ENCODE measurements at regions not wholly inside any gene's neighbourhood (a gene's known extent, or its start where the extent isn't known, plus 50 kb on each side); places are given as distances from the start of the nearest gene placed in this dataset.
"Not testable (repeated sequence)": the region's sequence is repeated elsewhere in the genome, so short reads cannot be mapped to it uniquely, and the experiment has no call there.

DNA sequence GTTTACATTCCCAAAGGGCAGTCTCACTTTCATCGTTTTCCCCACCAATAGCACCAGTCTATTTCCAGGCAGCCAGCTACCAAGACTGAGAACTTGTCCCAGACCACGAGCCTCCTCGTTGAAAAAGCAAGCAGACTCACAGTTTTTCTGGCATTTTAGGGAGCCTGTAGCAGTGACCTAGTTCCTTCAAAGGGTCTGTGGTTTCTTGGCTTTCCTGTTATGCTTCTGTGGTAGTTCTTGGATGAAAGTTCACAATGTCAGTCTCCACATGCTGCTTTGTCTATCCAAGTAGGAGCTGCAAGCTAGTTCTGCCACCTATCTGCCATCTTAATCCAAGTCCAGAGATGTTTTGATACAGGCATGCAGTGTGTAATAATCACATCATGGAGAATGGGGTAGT is 151.6 kb upstream of the ZC4H2 start:
- DNase-seq (ENCODE audit: low read depth), result no peak
- TF ChIP-seq, protein P1, sequence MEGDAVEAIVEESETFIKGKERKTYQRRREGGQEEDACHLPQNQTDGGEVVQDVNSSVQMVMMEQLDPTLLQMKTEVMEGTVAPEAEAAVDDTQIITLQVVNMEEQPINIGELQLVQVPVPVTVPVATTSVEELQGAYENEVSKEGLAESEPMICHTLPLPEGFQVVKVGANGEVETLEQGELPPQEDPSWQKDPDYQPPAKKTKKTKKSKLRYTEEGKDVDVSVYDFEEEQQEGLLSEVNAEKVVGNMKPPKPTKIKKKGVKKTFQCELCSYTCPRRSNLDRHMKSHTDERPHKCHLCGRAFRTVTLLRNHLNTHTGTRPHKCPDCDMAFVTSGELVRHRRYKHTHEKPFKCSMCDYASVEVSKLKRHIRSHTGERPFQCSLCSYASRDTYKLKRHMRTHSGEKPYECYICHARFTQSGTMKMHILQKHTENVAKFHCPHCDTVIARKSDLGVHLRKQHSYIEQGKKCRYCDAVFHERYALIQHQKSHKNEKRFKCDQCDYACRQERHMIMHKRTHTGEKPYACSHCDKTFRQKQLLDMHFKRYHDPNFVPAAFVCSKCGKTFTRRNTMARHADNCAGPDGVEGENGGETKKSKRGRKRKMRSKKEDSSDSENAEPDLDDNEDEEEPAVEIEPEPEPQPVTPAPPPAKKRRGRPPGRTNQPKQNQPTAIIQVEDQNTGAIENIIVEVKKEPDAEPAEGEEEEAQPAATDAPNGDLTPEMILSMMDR (IDR thresholded peaks at IDR 0.05; ENCODE audit: control insufficient read depth, insufficient read depth, low read depth, low read length, missing control alignments), result no peak
- H3K4me3 ChIP-seq (ENCODE audit: control insufficient read depth, low read depth, low read length), result no peak overlapping the region

DNA sequence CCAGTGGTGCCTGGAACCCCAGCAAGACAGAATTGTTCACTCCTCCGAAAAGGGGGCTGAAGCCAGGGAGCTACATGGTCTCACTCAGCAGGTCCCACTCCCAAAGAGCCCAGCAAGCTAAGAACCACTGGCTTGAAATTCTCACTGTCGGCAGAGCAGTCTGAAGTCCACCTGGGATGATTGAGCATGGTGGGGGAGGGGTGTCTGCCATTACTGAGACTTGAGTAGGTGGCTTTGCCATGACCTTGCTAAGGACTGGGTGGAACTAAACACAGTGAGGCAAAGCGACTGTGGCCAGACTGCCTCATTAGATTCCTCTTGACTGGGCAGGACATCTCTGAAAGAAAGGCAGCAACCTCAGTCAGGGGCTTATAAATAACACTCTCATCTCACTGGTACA is 122.6 kb upstream of the ZC4H2 start:
- TF ChIP-seq, protein P1 (IDR thresholded peaks at IDR 0.05; ENCODE audit: control insufficient read depth, insufficient read depth, low read depth, low read length, missing control alignments), result no peak
- no peak overlapping the region for H3K4me3 ChIP-seq (ENCODE audit: control insufficient read depth, low read depth, low read length)
- no peak for DNase-seq (ENCODE audit: low read depth)

DNA sequence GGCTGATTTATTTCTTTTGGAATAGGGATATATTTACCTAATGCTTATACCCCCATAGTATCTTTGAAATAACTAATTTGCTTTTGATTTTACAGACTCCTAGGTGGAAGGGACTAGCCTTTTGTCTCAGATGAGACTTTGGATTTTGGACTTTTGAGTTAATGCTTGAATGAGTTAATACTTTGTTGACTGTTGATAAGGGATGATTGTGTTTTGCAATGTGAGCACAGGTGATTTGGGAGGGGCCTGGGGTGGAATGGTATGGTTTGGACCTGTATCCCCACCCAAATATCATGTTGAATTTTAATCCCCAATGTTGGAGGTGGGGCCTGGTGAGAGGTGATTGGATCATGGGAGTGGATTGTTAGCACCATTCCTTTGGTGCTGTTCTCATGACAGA is 117.4 kb upstream of the ZC4H2 start:
- DNase-seq (ENCODE audit: low read depth), result no peak
- TF ChIP-seq, protein P1 (IDR thresholded peaks at IDR 0.05; ENCODE audit: control insufficient read depth, insufficient read depth, low read depth, low read length, missing control alignments), result no peak
- no peak overlapping the region for H3K4me3 ChIP-seq (ENCODE audit: control insufficient read depth, low read depth, low read length)

DNA sequence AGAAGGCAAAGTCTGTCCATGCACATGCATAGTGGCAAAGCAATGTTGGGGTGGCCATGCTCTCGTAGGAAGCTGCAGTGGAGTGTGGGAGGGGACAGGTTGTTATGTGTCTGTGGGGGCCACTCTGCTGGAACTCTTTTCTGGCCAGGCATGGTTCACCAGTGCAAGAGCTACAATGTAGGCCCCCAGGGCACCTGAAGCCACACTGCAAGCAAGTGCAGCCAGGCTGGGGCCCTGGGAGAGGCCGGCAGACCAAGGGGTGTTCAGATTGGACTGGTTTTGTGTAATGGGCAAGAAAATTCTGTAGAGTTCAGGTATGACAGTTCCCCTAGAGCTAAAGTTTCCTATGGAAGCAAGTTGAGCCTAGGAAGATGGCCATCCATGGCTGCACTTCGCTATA is 97.0 kb upstream of the ZC4H2 start:
- TF ChIP-seq, protein P1 (IDR thresholded peaks at IDR 0.05; ENCODE audit: control insufficient read depth, insufficient read depth, low read depth, low read length, missing control alignments), result no peak
- no peak overlapping the region for H3K4me3 ChIP-seq (ENCODE audit: control insufficient read depth, low read depth, low read length)
- no peak for DNase-seq (ENCODE audit: low read depth)

DNA sequence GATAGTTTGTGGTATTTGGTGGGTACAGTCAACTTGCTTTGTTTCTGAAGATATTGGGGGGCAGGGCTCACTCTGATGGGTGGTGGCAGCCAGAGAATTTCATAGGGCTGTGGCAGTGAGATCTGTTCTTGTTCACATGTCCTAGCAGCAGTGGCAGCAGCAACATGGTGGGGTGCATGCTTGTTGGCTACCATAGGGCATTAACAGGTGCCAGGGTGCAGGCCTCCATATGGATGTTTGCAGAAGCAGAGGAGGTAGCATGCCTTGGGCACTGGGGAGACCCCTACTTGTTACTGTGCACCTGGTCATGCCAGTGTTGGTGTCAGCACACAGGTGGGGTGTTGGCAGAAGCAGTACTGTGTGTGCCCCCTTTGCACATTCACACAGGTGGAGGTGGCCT is 96.3 kb upstream of the ZC4H2 start:
- H3K4me3 ChIP-seq (ENCODE audit: control insufficient read depth, low read depth, low read length), result no peak overlapping the region
- TF ChIP-seq, protein P1 (IDR thresholded peaks at IDR 0.05; ENCODE audit: control insufficient read depth, insufficient read depth, low read depth, low read length, missing control alignments), result no peak
- no peak for DNase-seq (ENCODE audit: low read depth)

DNA sequence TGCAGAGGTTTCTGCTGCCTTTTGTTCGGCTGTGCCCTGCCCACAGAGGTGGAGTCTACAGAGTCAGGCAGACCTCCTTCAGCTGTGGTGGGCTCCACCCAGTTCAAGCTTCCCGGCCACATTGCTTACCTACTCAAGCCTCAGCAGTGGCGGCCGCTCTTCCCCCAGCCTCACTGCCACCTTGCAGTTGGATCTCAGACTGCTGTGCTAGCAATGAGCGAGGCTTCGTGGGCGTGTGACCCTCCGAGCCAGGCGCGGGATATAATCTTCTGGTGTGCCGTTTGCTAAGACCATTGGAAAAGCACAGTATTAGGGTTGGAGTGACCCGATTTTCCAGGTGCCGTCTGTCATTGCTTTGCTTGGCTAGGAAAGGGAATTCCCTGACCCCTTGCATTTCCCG is 82.4 kb upstream of the ZC4H2 start:
- H3K4me3 ChIP-seq (ENCODE audit: control insufficient read depth, low read depth, low read length); DNase-seq (ENCODE audit: low read depth): not testable (repeated sequence)

DNA sequence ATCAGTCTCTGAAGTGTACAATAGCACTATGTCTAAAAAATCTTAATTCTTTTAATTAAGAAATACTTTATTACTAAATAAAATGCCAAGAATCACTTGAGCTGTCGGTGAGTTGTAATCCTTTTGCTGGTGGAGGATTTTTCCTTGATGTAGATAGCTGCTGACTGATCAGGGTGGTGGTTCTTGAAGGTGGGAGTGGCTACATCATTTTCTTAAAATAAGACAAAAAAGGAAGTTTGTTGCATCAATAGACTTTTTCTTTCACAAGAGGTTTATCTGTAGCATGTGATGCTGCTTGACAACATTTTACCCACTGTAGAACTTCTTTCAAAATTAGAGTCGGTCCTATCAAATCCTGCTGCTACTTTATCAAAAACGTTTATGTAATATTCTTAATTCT is 68.8 kb upstream of the ZC4H2 start:
- no peak for DNase-seq (ENCODE audit: low read depth)
- H3K4me3 ChIP-seq (ENCODE audit: control insufficient read depth, low read depth, low read length), result no peak overlapping the region
- TF ChIP-seq, protein P1 (IDR thresholded peaks at IDR 0.05; ENCODE audit: control insufficient read depth, insufficient read depth, low read depth, low read length, missing control alignments), result no peak

Data from AG09309 (cell line).